Endothelial cell of umbilical vein (primary cell): ENCODE measurements at regions not wholly inside any gene's neighbourhood (a gene's known extent, or its start where the extent isn't known, plus 50 kb on each side); places are given as distances from the start of the nearest gene placed in this dataset.

ENCODE experiments used
- POLR2A ChIP-seq: IDR thresholded peaks from 2 replicates; pipeline ENCODE4 v1.6.1; 2012; ENCODE audit warnings: low read depth, mild to moderate bottlenecking, control low read depth, low read length
- POLR2AphosphoS5 ChIP-seq: IDR thresholded peaks from 2 replicates; pipeline ENCODE4 v1.6.1; 2012; ENCODE audit warnings: low read depth, mild to moderate bottlenecking, control low read depth, low read length, moderate library complexity; ENCODE audit not compliant: insufficient read depth
- TF ChIP-seq, protein P1 (sequence below), 2 donors: IDR thresholded peaks; 1 replicate in 1 of 2; 2 replicates in 1 of 2; pipeline ENCODE4 v1.5.1; 2011; ENCODE audit warnings: low read length in 2 of 2, mild to moderate bottlenecking in 2 of 2, moderate library complexity in 2 of 2, control low read depth in 1 of 2, inconsistent platforms in 1 of 2, low read depth in 1 of 2; ENCODE audit not compliant: insufficient read depth in 1 of 2; ENCODE audit errors: extremely low read depth in 1 of 2

DNA sequence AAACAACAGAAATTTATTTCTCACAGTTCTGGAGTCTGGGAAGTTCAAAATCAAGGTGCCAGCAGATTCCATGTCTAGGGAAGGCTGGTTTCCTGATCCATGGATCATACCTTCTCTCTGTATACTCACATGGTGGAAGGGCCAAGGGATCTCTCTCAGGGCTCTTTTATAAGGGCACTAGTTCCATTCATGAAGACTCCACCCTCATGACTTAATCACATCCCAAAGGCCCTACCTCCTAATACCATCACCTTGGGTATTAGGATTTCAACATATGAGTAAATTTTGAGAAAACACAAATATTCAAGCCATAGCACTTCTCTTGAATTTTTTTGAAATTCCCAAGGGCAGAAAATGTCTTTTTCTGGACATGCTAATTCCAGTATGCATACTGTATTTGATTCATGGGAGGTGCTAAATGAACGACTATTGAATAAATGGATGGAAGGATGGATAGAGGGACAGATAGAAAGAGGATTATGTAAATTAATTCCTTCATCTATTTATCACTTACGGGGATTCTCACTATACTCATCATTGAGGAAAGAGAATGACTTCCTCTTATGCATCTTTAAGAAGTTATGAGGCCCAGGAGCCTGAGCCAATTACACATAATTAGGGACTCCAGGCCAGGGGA is 182.8 kb downstream of the NRIP1 start:
- TF ChIP-seq POLR2AphosphoS5 (no peak), POLR2A (no peak)
- TF ChIP-seq, protein P1, sequence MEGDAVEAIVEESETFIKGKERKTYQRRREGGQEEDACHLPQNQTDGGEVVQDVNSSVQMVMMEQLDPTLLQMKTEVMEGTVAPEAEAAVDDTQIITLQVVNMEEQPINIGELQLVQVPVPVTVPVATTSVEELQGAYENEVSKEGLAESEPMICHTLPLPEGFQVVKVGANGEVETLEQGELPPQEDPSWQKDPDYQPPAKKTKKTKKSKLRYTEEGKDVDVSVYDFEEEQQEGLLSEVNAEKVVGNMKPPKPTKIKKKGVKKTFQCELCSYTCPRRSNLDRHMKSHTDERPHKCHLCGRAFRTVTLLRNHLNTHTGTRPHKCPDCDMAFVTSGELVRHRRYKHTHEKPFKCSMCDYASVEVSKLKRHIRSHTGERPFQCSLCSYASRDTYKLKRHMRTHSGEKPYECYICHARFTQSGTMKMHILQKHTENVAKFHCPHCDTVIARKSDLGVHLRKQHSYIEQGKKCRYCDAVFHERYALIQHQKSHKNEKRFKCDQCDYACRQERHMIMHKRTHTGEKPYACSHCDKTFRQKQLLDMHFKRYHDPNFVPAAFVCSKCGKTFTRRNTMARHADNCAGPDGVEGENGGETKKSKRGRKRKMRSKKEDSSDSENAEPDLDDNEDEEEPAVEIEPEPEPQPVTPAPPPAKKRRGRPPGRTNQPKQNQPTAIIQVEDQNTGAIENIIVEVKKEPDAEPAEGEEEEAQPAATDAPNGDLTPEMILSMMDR (IDR thresholded peaks at IDR 0.05; ENCODE audit: extremely low read depth in 1 of 2, insufficient read depth in 1 of 2, low read depth in 1 of 2, low read length in 2 of 2) = no peak
